ENCODE measurements at regions not wholly inside any gene's neighbourhood (a gene's known extent, or its start where the extent isn't known, plus 50 kb on each side); places are given as distances from the start of the nearest gene placed in this dataset.

GRCh38 chr1:178649582-178650350 is 75.3 kb upstream of the RALGPS2 start:
- Histone ChIP-seq H3K9me2 (replicated peaks; ENCODE audit: control insufficient read depth, low read length) (no peaks in the 10 kb centered on the region), H3K27ac (ENCODE audit: low read depth, low read length) (no peak overlapping the region), H3K36me3 (ENCODE audit: control insufficient read depth, low read length) (no peaks in the 10 kb centered on the region), H3K27me3 (ENCODE audit: control insufficient read depth, low read length) (no peaks in the 10 kb centered on the region), H3K4me3 (ENCODE audit: low read length) (no peak overlapping the region), H3K9me3 (ENCODE audit: control insufficient read depth, insufficient read depth, low read length) (no peaks in the 10 kb centered on the region), H4K20me1 (ENCODE audit: control insufficient read depth, insufficient read depth, low read depth, low read length) (no peaks in the 10 kb centered on the region), H3K79me2 (ENCODE audit: control insufficient read depth, low read length) (no peaks in the 10 kb centered on the region), H3F3A (ENCODE audit: control insufficient read depth, insufficient read depth) (no peaks in the 10 kb centered on the region), H3K4me1 (ENCODE audit: control insufficient read depth, low read length) (peaks cover 27% of the 10 kb centered on the region), H3K4me2 (ENCODE audit: low read length) (no peak overlapping the region)
- TF ChIP-seq EZH2phosphoT487 (IDR thresholded peaks at IDR 0.05; ENCODE audit: borderline replicate concordance, low read length) (no peak), CTCF (IDR thresholded peaks at IDR 0.05; ENCODE audit: low read depth, low read length, poor library complexity, severe bottlenecking) (no peak)

GRCh38 chr1:178650934-178651511 is 74.0 kb upstream of the RALGPS2 start:
- no peak overlapping the region for H3K4me2 ChIP-seq (ENCODE audit: low read length)

GRCh38 chr1:178651742-178652141 is 73.3 kb upstream of the RALGPS2 start:
- no peaks in the 10 kb centered on the region for H3K9me2 ChIP-seq (replicated peaks; ENCODE audit: control insufficient read depth, low read length)
- no peak overlapping the region for H3K4me2 ChIP-seq (ENCODE audit: low read length)
- H3K27me3 ChIP-seq (ENCODE audit: control insufficient read depth, low read length), result no peaks in the 10 kb centered on the region
- TF ChIP-seq EZH2phosphoT487 (IDR thresholded peaks at IDR 0.05; ENCODE audit: borderline replicate concordance, low read length), result no peak
- no peak for TF ChIP-seq CTCF (IDR thresholded peaks at IDR 0.05; ENCODE audit: low read depth, low read length, poor library complexity, severe bottlenecking)
- H3K9me3 ChIP-seq (ENCODE audit: control insufficient read depth, insufficient read depth, low read length), result no peaks in the 10 kb centered on the region
- H3F3A ChIP-seq (ENCODE audit: control insufficient read depth, insufficient read depth), result no peaks in the 10 kb centered on the region
- no peak overlapping the region for H3K4me3 ChIP-seq (ENCODE audit: low read length)
- no peaks in the 10 kb centered on the region for H3K36me3 ChIP-seq (ENCODE audit: control insufficient read depth, low read length)
- H3K4me1 ChIP-seq (ENCODE audit: control insufficient read depth, low read length), result peaks cover 19% of the 10 kb centered on the region
- H3K27ac ChIP-seq (ENCODE audit: low read depth, low read length), result no peak overlapping the region
- no peaks in the 10 kb centered on the region for H3K79me2 ChIP-seq (ENCODE audit: control insufficient read depth, low read length)
- no peaks in the 10 kb centered on the region for H4K20me1 ChIP-seq (ENCODE audit: control insufficient read depth, insufficient read depth, low read depth, low read length)

More at GRCh38 chr1:178650934-178651511, 74.0 kb upstream of the RALGPS2 start:
- no peaks in the 10 kb centered on the region for H4K20me1 ChIP-seq (ENCODE audit: control insufficient read depth, insufficient read depth, low read depth, low read length)
- no peaks in the 10 kb centered on the region for H3K9me2 ChIP-seq (replicated peaks; ENCODE audit: control insufficient read depth, low read length)
- H3K79me2 ChIP-seq (ENCODE audit: control insufficient read depth, low read length), result no peaks in the 10 kb centered on the region
- H3K27me3 ChIP-seq (ENCODE audit: control insufficient read depth, low read length), result no peaks in the 10 kb centered on the region
- H3F3A ChIP-seq (ENCODE audit: control insufficient read depth, insufficient read depth), result no peaks in the 10 kb centered on the region
- H3K4me1 ChIP-seq (ENCODE audit: control insufficient read depth, low read length), result peaks cover 19% of the 10 kb centered on the region
- no peak overlapping the region for H3K27ac ChIP-seq (ENCODE audit: low read depth, low read length)
- TF ChIP-seq EZH2phosphoT487 (IDR thresholded peaks at IDR 0.05; ENCODE audit: borderline replicate concordance, low read length) (no peak), CTCF (IDR thresholded peaks at IDR 0.05; ENCODE audit: low read depth, low read length, poor library complexity, severe bottlenecking) (no peak)
- no peak overlapping the region for H3K4me3 ChIP-seq (ENCODE audit: low read length)
- H3K9me3 ChIP-seq (ENCODE audit: control insufficient read depth, insufficient read depth, low read length), result no peaks in the 10 kb centered on the region
- H3K36me3 ChIP-seq (ENCODE audit: control insufficient read depth, low read length), result no peaks in the 10 kb centered on the region
